HL-60 (cell line): ENCODE measurements at regions not wholly inside any gene's neighbourhood (a gene's known extent, or its start where the extent isn't known, plus 50 kb on each side); places are given as distances from the start of the nearest gene placed in this dataset.

Experiments used
- GABPA ChIP-seq: IDR thresholded peaks from 2 replicates; pipeline ENCODE4 v1.6.1; 2012; ENCODE audit warnings: low read depth
- POLR2AphosphoS5 ChIP-seq: IDR thresholded peaks from 2 replicates; pipeline ENCODE4 v1.6.1; 2012; ENCODE audit warnings: low read depth
- TF ChIP-seq, protein P1 (sequence below): IDR thresholded peaks from 2 replicates; pipeline ENCODE4 v1.6.1; 2012; ENCODE audit warnings: low read depth; ENCODE audit not compliant: insufficient replicate concordance
- TF ChIP-seq, protein P2 (sequence below): IDR thresholded peaks from one replicate; pipeline ENCODE4 v1.5.1; 2011; ENCODE audit warnings: low read length, control low read depth, inconsistent platforms; ENCODE audit not compliant: insufficient read depth

DNA sequence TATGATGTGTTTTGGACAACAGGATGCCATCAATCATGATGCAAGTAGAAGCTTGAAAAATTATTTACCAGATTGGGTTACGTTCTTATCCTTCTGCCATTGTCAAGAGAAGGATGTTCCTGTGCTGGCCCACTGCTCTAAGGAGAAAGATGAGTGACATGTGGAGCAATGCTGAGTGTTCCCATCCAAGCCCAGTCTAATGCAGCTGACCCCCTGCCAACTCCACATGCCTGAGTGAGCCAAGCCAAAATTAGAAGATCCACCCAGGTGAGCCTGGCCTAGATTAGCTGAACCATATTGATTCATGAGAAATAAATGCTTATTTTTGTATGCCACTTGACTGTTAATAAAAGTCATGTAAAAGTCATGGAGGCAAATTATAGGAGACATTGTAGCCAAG is 446.5 kb downstream of the CNTN3 start:
- TF ChIP-seq, protein P1, sequence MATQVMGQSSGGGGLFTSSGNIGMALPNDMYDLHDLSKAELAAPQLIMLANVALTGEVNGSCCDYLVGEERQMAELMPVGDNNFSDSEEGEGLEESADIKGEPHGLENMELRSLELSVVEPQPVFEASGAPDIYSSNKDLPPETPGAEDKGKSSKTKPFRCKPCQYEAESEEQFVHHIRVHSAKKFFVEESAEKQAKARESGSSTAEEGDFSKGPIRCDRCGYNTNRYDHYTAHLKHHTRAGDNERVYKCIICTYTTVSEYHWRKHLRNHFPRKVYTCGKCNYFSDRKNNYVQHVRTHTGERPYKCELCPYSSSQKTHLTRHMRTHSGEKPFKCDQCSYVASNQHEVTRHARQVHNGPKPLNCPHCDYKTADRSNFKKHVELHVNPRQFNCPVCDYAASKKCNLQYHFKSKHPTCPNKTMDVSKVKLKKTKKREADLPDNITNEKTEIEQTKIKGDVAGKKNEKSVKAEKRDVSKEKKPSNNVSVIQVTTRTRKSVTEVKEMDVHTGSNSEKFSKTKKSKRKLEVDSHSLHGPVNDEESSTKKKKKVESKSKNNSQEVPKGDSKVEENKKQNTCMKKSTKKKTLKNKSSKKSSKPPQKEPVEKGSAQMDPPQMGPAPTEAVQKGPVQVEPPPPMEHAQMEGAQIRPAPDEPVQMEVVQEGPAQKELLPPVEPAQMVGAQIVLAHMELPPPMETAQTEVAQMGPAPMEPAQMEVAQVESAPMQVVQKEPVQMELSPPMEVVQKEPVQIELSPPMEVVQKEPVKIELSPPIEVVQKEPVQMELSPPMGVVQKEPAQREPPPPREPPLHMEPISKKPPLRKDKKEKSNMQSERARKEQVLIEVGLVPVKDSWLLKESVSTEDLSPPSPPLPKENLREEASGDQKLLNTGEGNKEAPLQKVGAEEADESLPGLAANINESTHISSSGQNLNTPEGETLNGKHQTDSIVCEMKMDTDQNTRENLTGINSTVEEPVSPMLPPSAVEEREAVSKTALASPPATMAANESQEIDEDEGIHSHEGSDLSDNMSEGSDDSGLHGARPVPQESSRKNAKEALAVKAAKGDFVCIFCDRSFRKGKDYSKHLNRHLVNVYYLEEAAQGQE: no peak
- TF ChIP-seq, protein P2, sequence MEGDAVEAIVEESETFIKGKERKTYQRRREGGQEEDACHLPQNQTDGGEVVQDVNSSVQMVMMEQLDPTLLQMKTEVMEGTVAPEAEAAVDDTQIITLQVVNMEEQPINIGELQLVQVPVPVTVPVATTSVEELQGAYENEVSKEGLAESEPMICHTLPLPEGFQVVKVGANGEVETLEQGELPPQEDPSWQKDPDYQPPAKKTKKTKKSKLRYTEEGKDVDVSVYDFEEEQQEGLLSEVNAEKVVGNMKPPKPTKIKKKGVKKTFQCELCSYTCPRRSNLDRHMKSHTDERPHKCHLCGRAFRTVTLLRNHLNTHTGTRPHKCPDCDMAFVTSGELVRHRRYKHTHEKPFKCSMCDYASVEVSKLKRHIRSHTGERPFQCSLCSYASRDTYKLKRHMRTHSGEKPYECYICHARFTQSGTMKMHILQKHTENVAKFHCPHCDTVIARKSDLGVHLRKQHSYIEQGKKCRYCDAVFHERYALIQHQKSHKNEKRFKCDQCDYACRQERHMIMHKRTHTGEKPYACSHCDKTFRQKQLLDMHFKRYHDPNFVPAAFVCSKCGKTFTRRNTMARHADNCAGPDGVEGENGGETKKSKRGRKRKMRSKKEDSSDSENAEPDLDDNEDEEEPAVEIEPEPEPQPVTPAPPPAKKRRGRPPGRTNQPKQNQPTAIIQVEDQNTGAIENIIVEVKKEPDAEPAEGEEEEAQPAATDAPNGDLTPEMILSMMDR: no peak
- no peak for TF ChIP-seq POLR2AphosphoS5
- TF ChIP-seq GABPA: no peak
